ENCODE measurements at regions not wholly inside any gene's neighbourhood (a gene's known extent, or its start where the extent isn't known, plus 50 kb on each side); places are given as distances from the start of the nearest gene placed in this dataset.
"Not testable (repeated sequence)": the region's sequence is repeated elsewhere in the genome, so short reads cannot be mapped to it uniquely, and the experiment has no call there.

DNA sequence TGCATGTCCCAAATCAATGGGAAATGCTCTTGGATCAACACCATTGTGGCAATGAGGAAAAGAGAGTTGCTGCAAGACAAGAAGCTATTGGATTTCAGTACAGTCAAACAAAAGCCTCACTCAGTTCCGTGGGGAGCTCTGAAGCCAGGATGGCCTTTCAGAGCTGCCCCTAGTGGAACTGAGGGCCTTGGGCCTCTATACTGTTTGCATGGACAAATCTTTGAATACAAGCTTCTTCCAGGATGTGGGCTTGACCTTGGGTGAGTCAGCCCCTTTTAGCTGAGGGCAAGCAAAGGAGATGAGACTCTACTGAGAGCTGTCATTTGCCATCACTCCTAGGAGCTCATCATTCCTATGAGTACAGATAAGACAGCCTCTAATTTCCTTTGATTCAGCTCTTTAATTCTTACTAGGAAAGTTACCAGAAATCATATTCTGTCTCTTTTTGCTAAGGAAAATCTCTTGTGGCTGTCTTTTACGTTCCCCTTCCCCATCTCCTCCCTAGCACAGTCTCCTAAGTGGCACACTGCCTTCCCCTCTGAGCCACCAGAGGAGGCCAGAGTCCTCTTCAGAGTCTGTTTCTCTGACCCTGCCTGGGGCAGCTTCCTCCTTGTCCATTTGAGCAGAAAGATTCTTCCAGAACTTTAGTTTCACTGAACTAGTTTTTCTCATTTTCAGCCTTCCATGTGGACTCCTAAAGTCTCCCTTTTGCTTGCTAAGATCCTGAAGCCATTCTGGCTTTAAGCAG, 168.8 kb upstream of the POC5 start:
- intact Hi-C loops (cut with micrococcal nuclease), result no loop called here
- BruUV-seq (replicated peaks), result no TSS peak
- Mint-ChIP-seq H3K4me1 (ENCODE audit: insufficient read depth, unreplicated experiment) (no peaks in the 10 kb centered on the region), H3K4me3 (ENCODE audit: unreplicated experiment) (no peak overlapping the region), H3K27ac (ENCODE audit: low read depth, unreplicated experiment) (no peak overlapping the region), H3K36me3 (ENCODE audit: insufficient read depth, unreplicated experiment) (no peaks in the 10 kb centered on the region), H3K27me3 (ENCODE audit: insufficient read depth, unreplicated experiment) (no peaks in the 10 kb centered on the region), H3K9me3 (ENCODE audit: unreplicated experiment) (no peaks in the 10 kb centered on the region)
- POLR2A ChIA-PET, result no interaction called here
- CTCF ChIA-PET, result interaction anchor here (0.5 to 1.4 kb wide), 3 partner anchors 19 to 366 kb away, joined by 3 to 4 read pairs (median 3); no protein-coding TSS in a partner anchor
- peak; percentile 17 for DNase-seq (ENCODE audit: unreplicated experiment)
- no peak for TF ChIP-seq CTCF (IDR thresholded peaks at IDR 0.05; ENCODE audit: unreplicated experiment)

- ChIA-PET POLR2A (no interaction called here), CTCF (interaction anchor here (1.4 kb wide), 1 partner anchor 290 kb away, joined by 4 read pairs; no protein-coding TSS in a partner anchor)
- no peak for TF ChIP-seq CTCF (IDR thresholded peaks at IDR 0.05; ENCODE audit: unreplicated experiment)
- Mint-ChIP-seq H3K9me3 (ENCODE audit: unreplicated experiment) (peaks cover 6% of the 10 kb centered on the region), H3K4me1 (ENCODE audit: insufficient read depth, unreplicated experiment) (no peaks in the 10 kb centered on the region), H3K27ac (ENCODE audit: low read depth, unreplicated experiment) (no peak overlapping the region), H3K36me3 (ENCODE audit: insufficient read depth, unreplicated experiment) (no peaks in the 10 kb centered on the region), H3K4me3 (ENCODE audit: unreplicated experiment) (no peak overlapping the region), H3K27me3 (ENCODE audit: insufficient read depth, unreplicated experiment) (no peaks in the 10 kb centered on the region)
- no peak for DNase-seq (ENCODE audit: unreplicated experiment)
- BruUV-seq (replicated peaks), result no TSS peak
- intact Hi-C loops (cut with micrococcal nuclease), result no loop called here
Observed at GRCh38 chr5:75885321-75885720, 168.1 kb upstream of the POC5 start.

DNA sequence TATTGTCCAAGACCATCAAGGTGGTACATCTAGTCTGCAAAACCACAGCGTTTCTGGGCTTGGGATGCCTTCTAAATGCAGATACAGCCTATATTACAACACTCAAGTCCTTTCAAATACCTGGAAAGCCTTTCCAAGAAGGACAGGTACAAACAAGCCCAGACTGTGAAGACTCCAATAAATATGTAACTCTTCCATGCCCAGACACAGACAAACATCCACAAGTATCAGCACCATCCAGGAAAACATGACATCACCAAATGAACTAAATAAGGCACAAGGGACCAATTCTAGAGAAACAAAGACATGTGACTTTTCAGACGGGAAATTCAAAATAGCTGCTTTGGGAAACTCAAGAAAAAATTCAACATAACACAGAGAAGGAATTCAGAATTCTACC, 152.7 kb upstream of the POC5 start:
- DNase-seq (ENCODE audit: unreplicated experiment), result peak; percentile 43
- Mint-ChIP-seq H3K27me3 (ENCODE audit: insufficient read depth, unreplicated experiment) (peaks cover 22% of the 10 kb centered on the region), H3K36me3 (ENCODE audit: insufficient read depth, unreplicated experiment) (no peaks in the 10 kb centered on the region), H3K4me1 (ENCODE audit: insufficient read depth, unreplicated experiment) (peaks cover 6% of the 10 kb centered on the region), H3K4me3 (ENCODE audit: unreplicated experiment) (no peak overlapping the region), H3K27ac (ENCODE audit: low read depth, unreplicated experiment) (no peak overlapping the region), H3K9me3 (ENCODE audit: unreplicated experiment) (no peaks in the 10 kb centered on the region)
- CTCF ChIA-PET, result interaction anchor here (0.7 kb wide), 1 partner anchor 15 kb away, joined by 3 read pairs; no protein-coding TSS in a partner anchor
- POLR2A ChIA-PET, result no interaction called here
- TF ChIP-seq CTCF (IDR thresholded peaks at IDR 0.05; ENCODE audit: unreplicated experiment), result no peak
- BruUV-seq (replicated peaks), result no TSS peak
- intact Hi-C loops (cut with micrococcal nuclease), result no loop called here

GRCh38 chr5:75862872-75863271, 145.6 kb upstream of the POC5 start:
- Mint-ChIP-seq H3K4me1 (ENCODE audit: insufficient read depth, unreplicated experiment) (no peaks in the 10 kb centered on the region), H3K27ac (ENCODE audit: low read depth, unreplicated experiment) (no peak overlapping the region), H3K27me3 (ENCODE audit: insufficient read depth, unreplicated experiment) (peaks cover 57% of the 10 kb centered on the region), H3K9me3 (ENCODE audit: unreplicated experiment) (peaks cover 8% of the 10 kb centered on the region), H3K4me3 (ENCODE audit: unreplicated experiment) (no peak overlapping the region), H3K36me3 (ENCODE audit: insufficient read depth, unreplicated experiment) (no peaks in the 10 kb centered on the region)
- TF ChIP-seq CTCF (IDR thresholded peaks at IDR 0.05; ENCODE audit: unreplicated experiment), result no peak
- no peak for DNase-seq (ENCODE audit: unreplicated experiment)
- ChIA-PET CTCF (no interaction called here), POLR2A (no interaction called here)
- intact Hi-C loops (cut with micrococcal nuclease), result no loop called here
- no TSS peak for BruUV-seq (replicated peaks)

DNA sequence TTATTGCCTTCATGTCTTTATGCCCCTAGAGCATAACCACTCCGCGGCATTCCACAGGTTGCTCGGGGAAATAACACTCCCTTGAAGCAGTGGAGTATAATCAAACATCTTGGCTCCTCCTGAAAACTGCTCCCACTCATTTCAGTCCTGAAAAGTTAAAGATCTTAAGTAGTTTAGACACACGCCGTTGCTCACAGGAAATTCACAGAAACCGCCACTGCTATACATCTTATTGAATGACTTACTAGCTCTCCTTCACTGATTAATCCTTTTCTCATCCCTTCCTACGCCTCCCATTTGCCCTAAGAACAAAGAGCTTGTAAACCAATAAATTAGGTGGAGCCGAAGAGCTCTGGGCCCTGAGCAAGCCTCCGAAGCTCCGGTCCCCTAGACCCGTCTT, 142.4 kb upstream of the POC5 start:
- BruUV-seq (replicated peaks); H3K36me3 Mint-ChIP-seq (ENCODE audit: insufficient read depth, unreplicated experiment); H3K4me3 Mint-ChIP-seq (ENCODE audit: unreplicated experiment); CTCF ChIA-PET; POLR2A ChIA-PET; H3K27ac Mint-ChIP-seq (ENCODE audit: low read depth, unreplicated experiment); DNase-seq (ENCODE audit: unreplicated experiment); intact Hi-C loops (cut with micrococcal nuclease); H3K9me3 Mint-ChIP-seq (ENCODE audit: unreplicated experiment); H3K4me1 Mint-ChIP-seq (ENCODE audit: insufficient read depth, unreplicated experiment): not testable (repeated sequence)
- H3K27me3 Mint-ChIP-seq (ENCODE audit: insufficient read depth, unreplicated experiment), result peaks cover 55% of the 10 kb centered on the region

All from MCF 10A (cell line).